Thymus (tissue), 11 donors: ENCODE measurements at regions not wholly inside any gene's neighbourhood (a gene's known extent, or its start where the extent isn't known, plus 50 kb on each side); places are given as distances from the start of the nearest gene placed in this dataset.
"Not testable (repeated sequence)": the region's sequence is repeated elsewhere in the genome, so short reads cannot be mapped to it uniquely, and the experiment has no call there.

ENCODE experiments used
- DNase-seq, 9 donors: peaks; one replicate each; pipeline ENCODE4 v3.0.0-alpha.2; 2013; ENCODE audit warnings: low spot score in 9 of 9, low read depth in 6 of 9, missing footprints in 1 of 9
- H3K27ac ChIP-seq, 2 donors: one replicate each; pipeline ENCODE4 v1.5.1; 2013; ENCODE audit warnings: control low read depth in 1 of 2, low read depth in 1 of 2, low read length in 1 of 2, mild to moderate bottlenecking in 1 of 2, moderate library complexity in 1 of 2
- H3K27me3 ChIP-seq, 2 donors: one replicate each; pipeline ENCODE4 v1.5.1; 2013; ENCODE audit warnings: low read length in 1 of 2; ENCODE audit not compliant: control insufficient read depth in 2 of 2, insufficient read depth in 1 of 2
- H3K36me3 ChIP-seq, 2 donors: one replicate each; pipeline ENCODE4 v1.5.1; 2013; ENCODE audit warnings: low read length in 1 of 2, mild to moderate bottlenecking in 1 of 2, moderate library complexity in 1 of 2; ENCODE audit not compliant: control insufficient read depth in 2 of 2, insufficient read depth in 2 of 2
- H3K4me1 ChIP-seq, 2 donors: one replicate each; pipeline ENCODE4 v1.5.1; 2013; ENCODE audit warnings: low read length in 2 of 2; ENCODE audit not compliant: control insufficient read depth in 2 of 2, insufficient read depth in 2 of 2
- H3K4me3 ChIP-seq, 2 donors: one replicate each; pipeline ENCODE4 v1.5.1; 2013; ENCODE audit warnings: low read length in 2 of 2, control low read depth in 1 of 2, mild to moderate bottlenecking in 1 of 2
- H3K9me3 ChIP-seq, 2 donors: one replicate each; pipeline ENCODE4 v1.5.1; 2013; ENCODE audit warnings: low read length in 1 of 2, mild to moderate bottlenecking in 1 of 2; ENCODE audit not compliant: control insufficient read depth in 2 of 2, insufficient read depth in 1 of 2
- WGBS: extraction: QIAGEN DNeasy Blood & Tissue Kit; methylation state at CpG from one replicate; pipeline ENCODE4 v1.1.7; 2013; 5-methylcytosine and 5-hydroxymethylcytosine counted together
- donor health status: healthy.

GRCh38 chr1:55876276-55877060 lies 661.3 kb upstream of the USP24 start:
- DNase-seq: no peak
- Histone ChIP-seq H3K4me3 (no peak overlapping the region), H3K27ac (no peak overlapping the region), H3K36me3 (no peaks in the 10 kb centered on the region), H3K4me1 (no peaks in the 10 kb centered on the region), H3K27me3 (no peaks in the 10 kb centered on the region), H3K9me3 (no peaks in the 10 kb centered on the region)
- 100% methylated on average over 1 of the region's 1 CpG for WGBS

- H3K36me3 ChIP-seq: no peaks in the 10 kb centered on the region
- no peak overlapping the region for H3K4me3 ChIP-seq
- no peaks in the 10 kb centered on the region for H3K9me3 ChIP-seq
- no peaks in the 10 kb centered on the region for H3K27me3 ChIP-seq
- no peaks in the 10 kb centered on the region for H3K4me1 ChIP-seq
- no peak overlapping the region for H3K27ac ChIP-seq
- no peak for DNase-seq
Measured at GRCh38 chr1:55870106-55870505, 654.9 kb upstream of the USP24 start.

- no peak overlapping the region for H3K4me3 ChIP-seq
- WGBS: 92% methylated on average over 1 of the region's 1 CpG
- no peak for DNase-seq
Measured at GRCh38 chr1:55869065-55869464, 653.9 kb upstream of the USP24 start.

GRCh38 chr1:55868026-55868425 lies 652.9 kb upstream of the USP24 start:
- H3K36me3 ChIP-seq: no peaks in the 10 kb centered on the region
- H3K27ac ChIP-seq: no peak overlapping the region
- H3K9me3 ChIP-seq: no peaks in the 10 kb centered on the region
- DNase-seq: peak in 1 of 9 donors; percentile 21
- H3K4me3 ChIP-seq: no peak overlapping the region
- WGBS: 88% methylated on average over 2 of the region's 2 CpGs
- H3K27me3 ChIP-seq: no peaks in the 10 kb centered on the region
- no peaks in the 10 kb centered on the region for H3K4me1 ChIP-seq

More at GRCh38 chr1:55869065-55869464, 653.9 kb upstream of the USP24 start:
- H3K27ac ChIP-seq: no peak overlapping the region
- no peaks in the 10 kb centered on the region for H3K27me3 ChIP-seq
- H3K9me3 ChIP-seq: no peaks in the 10 kb centered on the region
- no peaks in the 10 kb centered on the region for H3K4me1 ChIP-seq
- no peaks in the 10 kb centered on the region for H3K36me3 ChIP-seq

GRCh38 chr1:55867304-55867843 lies 652.2 kb upstream of the USP24 start:
- H3K4me3 ChIP-seq: no peak overlapping the region
- H3K27me3 ChIP-seq: no peaks in the 10 kb centered on the region
- no peaks in the 10 kb centered on the region for H3K9me3 ChIP-seq
- no peak for DNase-seq
- no peak overlapping the region for H3K27ac ChIP-seq
- H3K4me1 ChIP-seq: no peaks in the 10 kb centered on the region
- WGBS: 94% methylated on average over 3 of the region's 3 CpGs
- no peaks in the 10 kb centered on the region for H3K36me3 ChIP-seq

GRCh38 chr1:55865778-55866177 lies 650.6 kb upstream of the USP24 start:
- H3K9me3 ChIP-seq, H3K36me3 ChIP-seq, DNase-seq, H3K4me3 ChIP-seq, H3K27me3 ChIP-seq, H3K4me1 ChIP-seq, H3K27ac ChIP-seq: not testable (repeated sequence)
- 92% methylated on average over 7 of the region's 7 CpGs for WGBS

- H3K27ac ChIP-seq: no peak overlapping the region
- no peaks in the 10 kb centered on the region for H3K27me3 ChIP-seq
- H3K4me1 ChIP-seq: no peaks in the 10 kb centered on the region
- WGBS: 97% methylated on average over 2 of the region's 2 CpGs
- H3K9me3 ChIP-seq: no peaks in the 10 kb centered on the region
- no peak overlapping the region for H3K4me3 ChIP-seq
- no peak for DNase-seq
- no peaks in the 10 kb centered on the region for H3K36me3 ChIP-seq
Measured at GRCh38 chr1:55864251-55864650, 649.1 kb upstream of the USP24 start.

- no peaks in the 10 kb centered on the region for H3K27me3 ChIP-seq
- no peaks in the 10 kb centered on the region for H3K9me3 ChIP-seq
- H3K36me3 ChIP-seq: no peaks in the 10 kb centered on the region
- WGBS: 98% methylated on average over 3 of the region's 3 CpGs
- H3K4me3 ChIP-seq: no peak overlapping the region
- no peaks in the 10 kb centered on the region for H3K4me1 ChIP-seq
- no peak overlapping the region for H3K27ac ChIP-seq
- no peak for DNase-seq
Measured at GRCh38 chr1:55861676-55862340, 646.6 kb upstream of the USP24 start.

GRCh38 chr1:55860798-55861519 lies 645.8 kb upstream of the USP24 start:
- DNase-seq: no peak
- Histone ChIP-seq H3K36me3 (no peaks in the 10 kb centered on the region), H3K27me3 (no peaks in the 10 kb centered on the region), H3K4me1 (no peaks in the 10 kb centered on the region), H3K27ac (no peak overlapping the region), H3K4me3 (no peak overlapping the region), H3K9me3 (no peaks in the 10 kb centered on the region)
- WGBS: 90% methylated on average over 6 of the region's 6 CpGs
